ENCODE measurements at regions not wholly inside any gene's neighbourhood (a gene's known extent, or its start where the extent isn't known, plus 50 kb on each side); places are given as distances from the start of the nearest gene placed in this dataset.

GRCh38 chr1:29603622-29604021 lies 367.3 kb downstream of the PTPRU start:
- POLR2A ChIA-PET = no interaction called here
- H3K27ac ChIP-seq (ENCODE audit: extremely low read length, insufficient read depth, low read length) = no peak overlapping the region
- no peaks in the 10 kb centered on the region for H3K4me1 ChIP-seq (ENCODE audit: insufficient read depth, low read length)
- H3K9me3 ChIP-seq (ENCODE audit: low read length) = peaks cover 24% of the 10 kb centered on the region
- no peaks in the 10 kb centered on the region for H4K20me1 ChIP-seq (ENCODE audit: insufficient read depth, low read length)
- CTCF ChIA-PET (ENCODE audit: low intra/inter-chr PET ratio, low total read pairs) = no interaction called here
- DNase-seq (ENCODE audit: low spot score) = no peak
- no peak overlapping the region for H2AFZ ChIP-seq (ENCODE audit: low read length)
- no peak overlapping the region for H3K4me3 ChIP-seq (replicated peaks in 1 of 3; ENCODE audit: insufficient read depth in 1 of 3, low read depth in 2 of 3, low read length in 3 of 3)
- FAIRE-seq = no peak
- no TSS peak for BruUV-seq (replicated peaks)
- H3K27me3 ChIP-seq (ENCODE audit: control insufficient read depth in 1 of 2, insufficient read depth in 2 of 2, low read length in 2 of 2) = no peaks in the 10 kb centered on the region; a peak in 2 of 5 replicates
- intact Hi-C loops (cut with micrococcal nuclease; ENCODE audit: unreplicated experiment) = no loop called here
- H3K79me2 ChIP-seq (ENCODE audit: insufficient read depth, low read length) = no peaks in the 10 kb centered on the region
- H3K9ac ChIP-seq (ENCODE audit: insufficient read depth, low read depth, low read length) = no peak overlapping the region
- H3K36me3 ChIP-seq (replicated peaks in 1 of 2; ENCODE audit: control insufficient read depth in 1 of 2, insufficient read depth in 2 of 2, low read length in 2 of 2) = no peaks in the 10 kb centered on the region
- TF ChIP-seq FOXC1 (CRISPR knock-in tag; IDR thresholded peaks at IDR 0.05; ENCODE audit: borderline replicate concordance) (no peak), ZNF850 (CRISPR knock-in tag; conservative IDR thresholded peaks at IDR 0.05) (no peak), ZNF839 (CRISPR knock-in tag; IDR thresholded peaks at IDR 0.05; ENCODE audit: borderline replicate concordance) (no peak), ZBTB39 (CRISPR knock-in tag; IDR thresholded peaks at IDR 0.05) (no peak), TBX3 (IDR thresholded peaks at IDR 0.05; ENCODE audit: borderline replicate concordance) (no peak), SATB2 (CRISPR knock-in tag; IDR thresholded peaks at IDR 0.05) (no peak), THAP8 (CRISPR knock-in tag; IDR thresholded peaks at IDR 0.05; ENCODE audit: borderline replicate concordance) (no peak), RORA (CRISPR knock-in tag; IDR thresholded peaks at IDR 0.05) (no peak), ZEB1 (IDR thresholded peaks at IDR 0.05; ENCODE audit: insufficient replicate concordance, low read depth) (no peak), FIP1L1 (IDR thresholded peaks at IDR 0.05; ENCODE audit: borderline replicate concordance, insufficient read depth, low read depth, low read length) (no peak), YEATS2 (CRISPR knock-in tag; IDR thresholded peaks at IDR 0.05; ENCODE audit: borderline replicate concordance) (no peak), HHEX (CRISPR knock-in tag; IDR thresholded peaks at IDR 0.05) (no peak)
- in situ Hi-C loops (cut with HindIII; ENCODE audit: extremely low pct_ligation_motif_present, low pct_unique_long_range_greater_than_20kb) = no loop called here
- no peak overlapping the region for H3K4me2 ChIP-seq (ENCODE audit: low read depth, low read length)
- ATAC-seq = no peak
- 0% methylated on average over 2 of the region's 2 CpGs for WGBS (ENCODE audit: low lambda C conversion rate)
